HCT116 (cell line): ENCODE measurements at regions not wholly inside any gene's neighbourhood (a gene's known extent, or its start where the extent isn't known, plus 50 kb on each side); places are given as distances from the start of the nearest gene placed in this dataset.

ENCODE experiments used
- ATAC-seq: fragments of 200-7000 bp; cut with Tn5 transposase; 2 replicates; pipeline ENCODE4 v1.9.1; 2020; ENCODE audit warnings: mild to moderate bottlenecking, moderate library complexity
- BruUV-seq: library from RNA; stranded (reverse); fragments of 400-500 nt; replicated peaks from 2 replicates; lab custom pipeline; 2021; lab: Mats Ljungman, UMichigan
- CTCF ChIA-PET: fragments of 300-600 bp; sonication (Branson Sonifier 250); formaldehyde crosslinking; loops from one replicate; lab custom pipeline; 2021; ENCODE audit warnings: antibody characterized with exemption; lab: Charles Lee
- POLR2A ChIA-PET: fragments of 300-600, 350-600 bp; sonication (Branson Sonifier 250); formaldehyde crosslinking; loops from one replicate; lab custom pipeline; 2021; ENCODE audit warnings: antibody characterized with exemption; lab: Charles Lee
- RAD21 ChIA-PET, 2 experiments: fragments of 300-600 bp; sonication (Branson Sonifier 250); formaldehyde crosslinking; loops; one replicate each; lab custom pipeline; 2023; ENCODE audit warnings: low total read pairs in 2 of 2; ENCODE audit not compliant: uncharacterized antibody in 2 of 2, unreplicated experiment in 2 of 2, low non-redundant PET in 1 of 2; lab: Charles Lee
- DNase-seq: peaks from one replicate; pipeline ENCODE4 v3.0.0-alpha.2; 2010; ENCODE audit warnings: low read depth, low spot score
- H2AFZ ChIP-seq: fragments of 200-600 bp; shearing (Covaris generic), sonication (generic); 2 replicates; pipeline ENCODE4 v1.6.1; 2017; ENCODE audit warnings: low read depth, mixed run types, mixed read lengths, antibody characterized with exemption, low read length; ENCODE audit not compliant: poor library complexity, severe bottlenecking
- H3K27ac ChIP-seq: 2 replicates; pipeline ENCODE4 v1.5.1; 2012; ENCODE audit warnings: low read depth, low read length
- H3K27me3 ChIP-seq: fragments of 200-600 bp; sonication (generic); 2 replicates; pipeline ENCODE4 v1.6.1; 2016; ENCODE audit warnings: mixed run types, low read length, mixed read lengths; ENCODE audit not compliant: insufficient read depth
- H3K36me3 ChIP-seq, 2 experiments: fragments of 200-500 bp in 1 of 2; fragments of 200-600 bp in 1 of 2; sonication (Bioruptor generic) in 1 of 2; sonication (generic) in 1 of 2; 2 replicates each; pipeline versions ENCODE4 v1.5.1 to v1.6.1; 2014 to 2016; ENCODE audit warnings: low read length in 2 of 2, inconsistent platforms in 1 of 2, mixed read lengths in 1 of 2, mixed run types in 1 of 2; ENCODE audit not compliant: insufficient read depth in 2 of 2, control insufficient read depth in 1 of 2
- H3K4me1 ChIP-seq, 2 experiments: fragments of 200-600 bp in 1 of 2; sonication (generic) in 1 of 2; 2 replicates each; pipeline versions ENCODE4 v1.5.1 to v1.6.1; 2012 to 2017; ENCODE audit warnings: low read length in 2 of 2, inconsistent platforms in 1 of 2, mild to moderate bottlenecking in 1 of 2, mixed read lengths in 1 of 2, mixed run types in 1 of 2, moderate library complexity in 1 of 2; ENCODE audit not compliant: insufficient read depth in 2 of 2, control insufficient read depth in 1 of 2
- H3K4me2 ChIP-seq: fragments of 200-600 bp; sonication (generic); 2 replicates; pipeline ENCODE4 v1.6.1; 2017; ENCODE audit warnings: mixed run types, low read length, mixed read lengths
- H3K4me3 ChIP-seq, 2 experiments: fragments of 200-600 bp in 1 of 2; sonication (generic) in 1 of 2; replicated peaks in 1 of 2; 2 replicates each; pipeline ENCODE4 v1.5.1; 2011 to 2016; ENCODE audit warnings: low read length in 2 of 2, control low read depth in 1 of 2, low read depth in 1 of 2, mild to moderate bottlenecking in 1 of 2, mixed read lengths in 1 of 2, mixed run types in 1 of 2
- H3K79me2 ChIP-seq: fragments of 200-600 bp; sonication (generic); 2 replicates; pipeline ENCODE4 v1.6.1; 2017; ENCODE audit warnings: mild to moderate bottlenecking, mixed run types, low read length, moderate library complexity, mixed read lengths; ENCODE audit not compliant: insufficient read depth
- H3K9ac ChIP-seq: fragments of 200-600 bp; sonication (generic); 2 replicates; pipeline ENCODE4 v1.6.1; 2016; ENCODE audit warnings: low read length, mixed read lengths
- H3K9me2 ChIP-seq: fragments of 200-600 bp; sonication (generic), shearing (Covaris generic); 2 replicates; pipeline ENCODE4 v1.6.1; 2017; ENCODE audit warnings: mixed run types, mild to moderate bottlenecking, moderate library complexity; ENCODE audit not compliant: insufficient read depth
- H3K9me3 ChIP-seq, 2 experiments: fragments of 200-500 bp in 1 of 2; fragments of 200-600 bp in 1 of 2; sonication (Bioruptor generic) in 1 of 2; sonication (generic) in 1 of 2; 2 replicates each; pipeline ENCODE4 v1.6.1; 2014 to 2017; ENCODE audit warnings: low read length in 2 of 2, mixed read lengths in 2 of 2, inconsistent platforms in 1 of 2, low read depth in 1 of 2, mild to moderate bottlenecking in 1 of 2, mixed run types in 1 of 2, moderate library complexity in 1 of 2; ENCODE audit not compliant: control insufficient read depth in 1 of 2, insufficient read depth in 1 of 2
- H4K20me1 ChIP-seq: fragments of 200-600 bp; sonication (generic), shearing (Covaris generic); 2 replicates; pipeline ENCODE4 v1.6.1; 2017; ENCODE audit warnings: mixed run types, mild to moderate bottlenecking, moderate library complexity; ENCODE audit not compliant: insufficient read depth
- ATF3 ChIP-seq: IDR thresholded peaks from 2 replicates; pipeline ENCODE4 v1.6.1; 2012
- CBX3 ChIP-seq: IDR thresholded peaks from 2 replicates; pipeline ENCODE4 v1.6.1; 2012; ENCODE audit warnings: low read depth
- EGR1 ChIP-seq: IDR thresholded peaks from 2 replicates; pipeline ENCODE4 v1.6.1; 2012; ENCODE audit warnings: low read depth
- EZH2 ChIP-seq: fragments of 200-600 bp; sonication (generic); IDR thresholded peaks from 2 replicates; pipeline ENCODE4 v1.6.1; 2017; ENCODE audit warnings: antibody characterized with exemption, mixed run types
- EZH2phosphoT487 ChIP-seq: fragments of 200-600 bp; IDR thresholded peaks from 2 replicates; pipeline ENCODE4 v1.6.1; 2018; ENCODE audit warnings: antibody characterized with exemption, borderline replicate concordance
- FOSL1 ChIP-seq: IDR thresholded peaks from 2 replicates; pipeline ENCODE4 v1.6.1; 2012; ENCODE audit warnings: low read depth
- JUND ChIP-seq: IDR thresholded peaks from 2 replicates; pipeline ENCODE4 v1.6.1; 2012
- MAX ChIP-seq: IDR thresholded peaks from 2 replicates; pipeline ENCODE4 v1.6.1; 2012
- POLR2A ChIP-seq: IDR thresholded peaks from 2 replicates; pipeline ENCODE4 v1.7.0; 2011; ENCODE audit warnings: borderline replicate concordance; ENCODE audit not compliant: insufficient read depth, insufficient read length; ENCODE audit errors: extremely low read depth
- SIN3A ChIP-seq: IDR thresholded peaks from 2 replicates; pipeline ENCODE4 v1.6.1; 2012; ENCODE audit warnings: low read depth
- SP1 ChIP-seq: IDR thresholded peaks from 2 replicates; pipeline ENCODE4 v1.6.1; 2012; ENCODE audit warnings: low read depth
- SRF ChIP-seq: IDR thresholded peaks from 2 replicates; pipeline ENCODE4 v1.6.1; 2012; ENCODE audit warnings: low read depth
- TCF7L2 ChIP-seq: IDR thresholded peaks from 2 replicates; pipeline ENCODE4 v1.7.0; 2011; ENCODE audit warnings: borderline replicate concordance, inconsistent platforms; ENCODE audit not compliant: insufficient read depth, insufficient read length; ENCODE audit errors: extremely low read depth
- YY1 ChIP-seq: IDR thresholded peaks from 2 replicates; pipeline ENCODE4 v1.6.1; 2011; ENCODE audit warnings: low read length, low read depth, moderate library complexity, mild to moderate bottlenecking; ENCODE audit not compliant: insufficient replicate concordance; ENCODE audit errors: extremely low read depth
- ZNF274 ChIP-seq: fragments of 200-500 bp; sonication (Bioruptor generic); IDR thresholded peaks from 2 replicates; pipeline ENCODE4 v1.6.1; 2014; ENCODE audit warnings: mild to moderate bottlenecking, low read depth, low read length, inconsistent platforms
- intact Hi-C: fragments of 100-400 bp; cut with micrococcal nuclease; formaldehyde crosslinking; loops from 2 replicates; pipeline ENCODE4 v1.10.0; 2022

GRCh38 chr16:64406770-64407181, 715.1 kb downstream of the CDH11 start:
- CTCF ChIA-PET = no interaction called here
- intact Hi-C loops = no loop called here
- Histone ChIP-seq H4K20me1 (no peaks in the 10 kb centered on the region), H2AFZ (no peak overlapping the region), H3K9ac (no peak overlapping the region), H3K9me2 (no peaks in the 10 kb centered on the region)
- ATAC-seq = no peak
- POLR2A ChIA-PET = no interaction called here
- no peak for TF ChIP-seq ATF3
- no peak for TF ChIP-seq POLR2A
- no peak for TF ChIP-seq EZH2phosphoT487
- TF ChIP-seq, all 23 proteins: peak for 0
- Histone ChIP-seq H3K27ac (no peak overlapping the region), H3K36me3 (no peaks in the 10 kb centered on the region), H3K27me3 (no peaks in the 10 kb centered on the region), H3K4me1 (no peaks in the 10 kb centered on the region), H3K9me3 (peaks cover 9 to 27% of the 10 kb centered on the region in 2 experiments; a peak in 2 of 4 replicates), H3K4me2 (no peak overlapping the region), H3K4me3 (no peak overlapping the region), H3K79me2 (no peaks in the 10 kb centered on the region)
- no peak for DNase-seq
- RAD21 ChIA-PET = no interaction called here
- no TSS peak for BruUV-seq

- intact Hi-C loops = no loop called here
- Histone ChIP-seq H3K27ac (no peak overlapping the region), H3K9ac (no peak overlapping the region), H3K79me2 (no peaks in the 10 kb centered on the region), H2AFZ (no peak overlapping the region), H3K4me3 (no peak overlapping the region), H4K20me1 (no peaks in the 10 kb centered on the region), H3K9me3 (peaks cover 4 to 29% of the 10 kb centered on the region in 2 experiments; a peak in 2 of 4 replicates), H3K36me3 (no peaks in the 10 kb centered on the region), H3K9me2 (no peaks in the 10 kb centered on the region), H3K4me2 (no peak overlapping the region), H3K4me1 (no peaks in the 10 kb centered on the region), H3K27me3 (no peaks in the 10 kb centered on the region)
- ChIA-PET CTCF (no interaction called here), POLR2A (no interaction called here), RAD21 (no interaction called here)
- no TSS peak for BruUV-seq
- DNase-seq = no peak
- ATAC-seq = no peak
- TF ChIP-seq FOSL1 = no peak
- TF ChIP-seq CBX3 = no peak
- no peak for TF ChIP-seq ATF3
- TF ChIP-seq SRF = no peak
- TF ChIP-seq EZH2 = no peak
- no peak for TF ChIP-seq SP1
- no peak for TF ChIP-seq YY1
- TF ChIP-seq MAX = no peak
- no peak for TF ChIP-seq SIN3A
- no peak for TF ChIP-seq TCF7L2
- no peak for TF ChIP-seq JUND
- no peak for TF ChIP-seq EGR1
- TF ChIP-seq ZNF274 = no peak
These were observed 718.5 kb downstream of the CDH11 start for GRCh38 chr16:64403352-64403751.
